ENCODE measurements at regions not wholly inside any gene's neighbourhood (a gene's known extent, or its start where the extent isn't known, plus 50 kb on each side); places are given as distances from the start of the nearest gene placed in this dataset.

GRCh38 chr10:64037071-64037661 is 516.0 kb downstream of the REEP3 start:
- TF ChIP-seq CTCF (IDR thresholded peaks at IDR 0.05; ENCODE audit: low read depth, low read length), result no peak
- no peak for TF ChIP-seq EZH2phosphoT487 (IDR thresholded peaks at IDR 0.05; ENCODE audit: low read depth)
